CD14-positive monocyte (primary cell): ENCODE measurements at regions not wholly inside any gene's neighbourhood (a gene's known extent, or its start where the extent isn't known, plus 50 kb on each side); places are given as distances from the start of the nearest gene placed in this dataset.

Experiments
- DNase-seq, 3 donors: peaks; one replicate each; pipeline ENCODE4 v3.0.0-alpha.2; 2011 to 2022
- H2AFZ ChIP-seq: 2 replicates; pipeline ENCODE4 v1.6.0; 2012; ENCODE audit warnings: mild to moderate bottlenecking, low read depth, low read length, inconsistent platforms; ENCODE audit not compliant: insufficient read depth, poor library complexity, severe bottlenecking
- H3K27ac ChIP-seq, 2 donors: 1 replicate in 1 of 2; 2 replicates in 1 of 2; pipeline ENCODE4 v1.5.1; 2012 to 2013; ENCODE audit warnings: low read length in 2 of 2, control low read depth in 1 of 2, inconsistent platforms in 1 of 2, low read depth in 1 of 2, mild to moderate bottlenecking in 1 of 2
- H3K27me3 ChIP-seq, 2 donors: one replicate each; pipeline versions ENCODE4 v1.6.0 to v1.6.1; 2011 to 2013; ENCODE audit warnings: low read length in 2 of 2; ENCODE audit not compliant: control insufficient read depth in 2 of 2, insufficient read depth in 2 of 2
- H3K36me3 ChIP-seq, 2 donors: replicated peaks in 1 of 2; 1 replicate in 1 of 2; 2 replicates in 1 of 2; pipeline versions ENCODE4 v1.5.1 to v1.6.1; 2012 to 2013; ENCODE audit warnings: low read length in 2 of 2, control low read depth in 1 of 2, inconsistent platforms in 1 of 2, mild to moderate bottlenecking in 1 of 2; ENCODE audit not compliant: insufficient read depth in 2 of 2, control insufficient read depth in 1 of 2
- H3K4me1 ChIP-seq, 2 donors: 1 replicate in 1 of 2; 2 replicates in 1 of 2; pipeline versions ENCODE4 v1.5.1 to v1.6.1; 2012 to 2013; ENCODE audit warnings: low read length in 2 of 2, control low read depth in 1 of 2, inconsistent platforms in 1 of 2, mild to moderate bottlenecking in 1 of 2, moderate library complexity in 1 of 2; ENCODE audit not compliant: insufficient read depth in 2 of 2, control insufficient read depth in 1 of 2
- H3K4me2 ChIP-seq: replicated peaks from 2 replicates; pipeline ENCODE3; 2012; ENCODE audit warnings: low read length, moderate library complexity, mild to moderate bottlenecking; ENCODE audit not compliant: poor library complexity, severe bottlenecking; ENCODE audit errors: extremely low read depth
- H3K4me3 ChIP-seq, 3 experiments: fragments of 200-600 bp in 1 of 3; sonication (generic) in 1 of 3; replicated peaks in 1 of 3; 1 replicate in 2 of 3; 2 replicates in 1 of 3; pipeline ENCODE4 v1.5.1; 2011 to 2013; ENCODE audit warnings: low read length in 3 of 3, mild to moderate bottlenecking in 3 of 3, control low read depth in 2 of 3, low read depth in 2 of 3, inconsistent platforms in 1 of 3, moderate library complexity in 1 of 3
- H3K79me2 ChIP-seq: 2 replicates; pipeline ENCODE4 v1.6.0; 2012; ENCODE audit warnings: mild to moderate bottlenecking, control low read depth, inconsistent platforms, low read length, moderate library complexity; ENCODE audit not compliant: insufficient read depth
- H3K9ac ChIP-seq: 2 replicates; pipeline ENCODE4 v1.6.0; 2017; ENCODE audit warnings: low read length, mild to moderate bottlenecking; ENCODE audit not compliant: insufficient read depth, poor library complexity, severe bottlenecking
- H3K9me3 ChIP-seq, 2 donors: replicated peaks in 1 of 2; 1 replicate in 1 of 2; 2 replicates in 1 of 2; pipeline versions ENCODE4 v1.5.1 to v1.6.1; 2012 to 2013; ENCODE audit warnings: low read length in 2 of 2, control low read depth in 1 of 2; ENCODE audit not compliant: control insufficient read depth in 1 of 2, insufficient read depth in 1 of 2
- H4K20me1 ChIP-seq: 2 replicates; pipeline ENCODE4 v1.6.0; 2012; ENCODE audit warnings: mild to moderate bottlenecking, low read length, control low read depth, moderate library complexity; ENCODE audit not compliant: insufficient read depth
- H3K27ac Mint-ChIP-seq, 7 donors: one replicate each; pipeline ENCODE4 v1.8.0; 2020; ENCODE audit warnings: mild to moderate bottlenecking in 7 of 7, mixed read lengths in 7 of 7, moderate library complexity in 6 of 7, inconsistent platforms in 2 of 7
- H3K27me3 Mint-ChIP-seq, 3 donors: one replicate each; pipeline ENCODE4 v1.8.0; 2021 to 2022; ENCODE audit warnings: low read depth in 3 of 3, mild to moderate bottlenecking in 3 of 3, mixed read lengths in 3 of 3, moderate library complexity in 3 of 3, inconsistent platforms in 1 of 3
- H3K36me3 Mint-ChIP-seq, 2 donors: one replicate each; pipeline ENCODE4 v1.8.0; 2020; ENCODE audit warnings: mixed read lengths in 2 of 2, inconsistent platforms in 1 of 2, mild to moderate bottlenecking in 1 of 2
- H3K4me1 Mint-ChIP-seq: one replicate; pipeline ENCODE4 v1.8.0; 2020; ENCODE audit warnings: mild to moderate bottlenecking, mixed read lengths
- H3K4me3 Mint-ChIP-seq, 2 donors: one replicate each; pipeline ENCODE4 v1.8.0; 2020; ENCODE audit warnings: mild to moderate bottlenecking in 2 of 2, mixed read lengths in 2 of 2, moderate library complexity in 1 of 2
- H3K9me3 Mint-ChIP-seq, 7 donors: one replicate each; pipeline ENCODE4 v1.8.0; 2020 to 2022; ENCODE audit warnings: mixed read lengths in 7 of 7, mild to moderate bottlenecking in 6 of 7, moderate library complexity in 6 of 7, inconsistent platforms in 2 of 7
- WGBS: methylation state at CpG from one replicate; pipeline ENCODE4 v1.1.5; 2013; ENCODE audit warnings: missing lambda C conversion rate; ENCODE audit not compliant: insufficient coverage; 5-methylcytosine and 5-hydroxymethylcytosine counted together
- intact Hi-C, 2 donors: fragments of 100-400 bp; cut with micrococcal nuclease; formaldehyde crosslinking; loops; one replicate each; pipeline versions ENCODE4 v1.15.0 to v1.15.1; 2023
- TF ChIP-seq, protein P1 (sequence below): fragments of 200-600 bp; IDR thresholded peaks from one replicate; pipeline ENCODE4 v1.8.0; 2022; ENCODE audit warnings: antibody characterized with exemption, mild to moderate bottlenecking

DNA sequence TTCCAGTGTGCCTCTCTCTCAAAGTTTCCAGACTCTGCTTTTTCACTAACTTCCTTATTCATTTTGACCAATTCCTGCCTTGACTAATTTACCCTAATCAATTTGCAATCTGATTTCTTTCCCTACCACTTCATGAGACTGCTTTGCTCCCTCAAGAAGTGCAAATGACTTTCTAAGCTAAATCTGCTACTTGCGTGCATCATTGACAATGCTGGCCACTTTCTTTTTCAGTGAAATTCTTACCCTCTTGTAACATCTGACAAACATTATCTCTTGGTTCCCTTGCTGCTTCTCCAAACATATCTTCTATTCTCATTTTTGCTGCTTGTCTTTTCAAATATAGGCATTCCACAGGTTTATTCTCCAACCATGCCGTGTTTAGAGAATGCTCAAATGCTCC, 659.9 kb downstream of the USP25 start:
- Histone ChIP-seq H3K4me3 (no peak overlapping the region), H3K9ac (no peak overlapping the region), H3K4me1 (no peaks in the 10 kb centered on the region), H3K27ac (no peak overlapping the region), H4K20me1 (no peaks in the 10 kb centered on the region), H2AFZ (no peak overlapping the region), H3K9me3 (peaks cover 0 to 6% of the 10 kb centered on the region in 2 donors), H3K36me3 (no peaks in the 10 kb centered on the region), H3K79me2 (no peaks in the 10 kb centered on the region), H3K4me2 (no peak overlapping the region), H3K27me3 (no peaks in the 10 kb centered on the region)
- Mint-ChIP-seq H3K27ac (no peak overlapping the region), H3K4me1 (no peaks in the 10 kb centered on the region), H3K27me3 (peaks cover 0 to 2% (median 0%) of the 10 kb centered on the region in 3 donors), H3K4me3 (no peak overlapping the region), H3K9me3 (peaks cover 0 to 14% (median 6%) of the 10 kb centered on the region in 7 donors), H3K36me3 (no peaks in the 10 kb centered on the region)
- DNase-seq = no peak
- WGBS = 88% methylated on average over 2 of the region's 2 CpGs
- TF ChIP-seq, protein P1, sequence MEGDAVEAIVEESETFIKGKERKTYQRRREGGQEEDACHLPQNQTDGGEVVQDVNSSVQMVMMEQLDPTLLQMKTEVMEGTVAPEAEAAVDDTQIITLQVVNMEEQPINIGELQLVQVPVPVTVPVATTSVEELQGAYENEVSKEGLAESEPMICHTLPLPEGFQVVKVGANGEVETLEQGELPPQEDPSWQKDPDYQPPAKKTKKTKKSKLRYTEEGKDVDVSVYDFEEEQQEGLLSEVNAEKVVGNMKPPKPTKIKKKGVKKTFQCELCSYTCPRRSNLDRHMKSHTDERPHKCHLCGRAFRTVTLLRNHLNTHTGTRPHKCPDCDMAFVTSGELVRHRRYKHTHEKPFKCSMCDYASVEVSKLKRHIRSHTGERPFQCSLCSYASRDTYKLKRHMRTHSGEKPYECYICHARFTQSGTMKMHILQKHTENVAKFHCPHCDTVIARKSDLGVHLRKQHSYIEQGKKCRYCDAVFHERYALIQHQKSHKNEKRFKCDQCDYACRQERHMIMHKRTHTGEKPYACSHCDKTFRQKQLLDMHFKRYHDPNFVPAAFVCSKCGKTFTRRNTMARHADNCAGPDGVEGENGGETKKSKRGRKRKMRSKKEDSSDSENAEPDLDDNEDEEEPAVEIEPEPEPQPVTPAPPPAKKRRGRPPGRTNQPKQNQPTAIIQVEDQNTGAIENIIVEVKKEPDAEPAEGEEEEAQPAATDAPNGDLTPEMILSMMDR = no peak
- intact Hi-C loops = no loop called here

DNA sequence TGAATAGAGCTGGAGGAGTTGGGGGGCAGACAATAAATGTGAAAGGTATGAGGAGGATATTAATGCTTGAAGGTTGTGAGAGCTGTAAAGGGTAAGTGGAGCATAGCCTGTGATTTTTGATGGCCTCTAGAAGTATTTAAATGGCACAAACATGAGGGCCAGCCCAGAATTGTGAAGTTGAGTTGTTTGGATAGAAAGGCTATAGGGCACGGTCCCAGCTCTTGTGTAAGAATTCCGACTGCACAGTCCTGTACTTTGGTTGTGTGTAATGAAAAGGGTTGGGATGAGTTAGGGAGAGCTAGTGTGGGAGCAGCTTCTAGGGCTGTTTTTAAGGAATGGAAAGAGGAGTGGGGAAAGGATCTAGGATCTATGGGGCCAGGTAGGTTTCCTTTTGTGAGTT, 665.5 kb downstream of the USP25 start:
- peaks cover 0 to 2% (median 2%) of the 10 kb centered on the region in 3 donors for H3K27me3 Mint-ChIP-seq
- H3K4me1 ChIP-seq = no peaks in the 10 kb centered on the region
- H3K27me3 ChIP-seq = no peaks in the 10 kb centered on the region
- no peaks in the 10 kb centered on the region for H3K36me3 ChIP-seq
- no peaks in the 10 kb centered on the region for H3K36me3 Mint-ChIP-seq
- intact Hi-C loops = no loop called here
- TF ChIP-seq, protein P1 = no peak
- DNase-seq = no peak
- H3K9ac ChIP-seq = no peak overlapping the region
- WGBS = 90% methylated on average over 2 of the region's 2 CpGs
- H4K20me1 ChIP-seq = no peaks in the 10 kb centered on the region
- H2AFZ ChIP-seq = no peak overlapping the region
- no peak overlapping the region for H3K27ac ChIP-seq
- H3K27ac Mint-ChIP-seq = no peak overlapping the region
- H3K79me2 ChIP-seq = no peaks in the 10 kb centered on the region
- peaks cover 25 to 28% of the 10 kb centered on the region in 2 donors for H3K9me3 ChIP-seq
- peaks cover 11 to 20% (median 16%) of the 10 kb centered on the region in 7 donors for H3K9me3 Mint-ChIP-seq
- H3K4me1 Mint-ChIP-seq = no peaks in the 10 kb centered on the region
- H3K4me3 Mint-ChIP-seq = no peak overlapping the region
- no peak overlapping the region for H3K4me2 ChIP-seq
- H3K4me3 ChIP-seq = no peak overlapping the region
